Subcutaneous abdominal adipose tissue (tissue), 5 donors: ENCODE measurements at regions not wholly inside any gene's neighbourhood (a gene's known extent, or its start where the extent isn't known, plus 50 kb on each side); places are given as distances from the start of the nearest gene placed in this dataset.

ENCODE experiments used
- H3K27ac ChIP-seq: one replicate; pipeline ENCODE4 v1.7.0; 2013; ENCODE audit warnings: low read depth, mild to moderate bottlenecking, inconsistent platforms, low read length, moderate library complexity
- H3K27me3 ChIP-seq, 5 donors: one replicate each; pipeline ENCODE4 v1.7.0; 2013; ENCODE audit warnings: low read length in 5 of 5, inconsistent platforms in 1 of 5; ENCODE audit not compliant: control insufficient read depth in 5 of 5, insufficient read depth in 4 of 5
- H3K36me3 ChIP-seq, 5 donors: one replicate each; pipeline ENCODE4 v1.7.0; 2013; ENCODE audit warnings: low read length in 5 of 5; ENCODE audit not compliant: control insufficient read depth in 5 of 5, insufficient read depth in 5 of 5
- H3K4me1 ChIP-seq, 5 donors: one replicate each; pipeline ENCODE4 v1.7.0; 2013; ENCODE audit warnings: low read length in 5 of 5, mild to moderate bottlenecking in 3 of 5, moderate library complexity in 1 of 5; ENCODE audit not compliant: control insufficient read depth in 5 of 5, insufficient read depth in 5 of 5
- H3K4me3 ChIP-seq, 5 donors: one replicate each; pipeline ENCODE4 v1.7.0; 2013; ENCODE audit warnings: low read length in 5 of 5, low read depth in 1 of 5
- H3K9ac ChIP-seq, 5 donors: one replicate each; pipeline ENCODE4 v1.7.0; 2013; ENCODE audit warnings: low read length in 5 of 5, mild to moderate bottlenecking in 4 of 5, moderate library complexity in 3 of 5
- H3K9me3 ChIP-seq, 5 donors: one replicate each; pipeline ENCODE4 v1.7.0; 2013; ENCODE audit warnings: low read length in 5 of 5; ENCODE audit not compliant: control insufficient read depth in 5 of 5
- donor health status: healthy.
- donor health status: healthy.
- donor health status: healthy.
- donor health status: healthy.
- donor health status: healthy.

DNA sequence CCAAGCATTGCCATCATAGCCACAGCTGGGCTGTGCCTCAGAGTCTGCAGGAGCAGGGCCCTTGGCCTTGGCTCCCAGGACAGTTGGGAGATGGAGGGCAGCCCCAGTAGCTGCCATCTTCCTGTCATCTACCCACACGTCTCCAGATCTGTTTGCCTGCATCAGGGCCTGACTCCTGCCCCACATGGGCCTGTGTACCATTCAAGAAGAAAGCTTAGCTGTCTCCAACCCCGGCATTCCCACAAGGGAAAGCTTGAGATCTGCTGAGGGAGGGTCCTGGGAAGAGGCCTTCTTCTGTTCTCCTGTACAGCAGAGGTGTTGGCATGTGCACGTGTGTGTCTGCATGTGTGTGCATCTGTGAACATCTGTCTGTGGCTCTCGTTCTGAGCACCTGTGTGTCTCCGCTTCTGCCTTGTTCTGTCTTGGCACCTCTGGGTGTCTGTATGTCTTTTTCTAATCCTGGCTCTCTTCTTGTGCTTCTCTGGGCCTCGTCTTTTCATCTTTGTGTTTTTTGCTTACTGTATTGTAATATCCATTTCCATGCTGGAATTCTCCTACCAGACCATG, 122.2 kb downstream of the MRM1 start:
- no peaks in the 10 kb centered on the region for H3K36me3 ChIP-seq
- no peak overlapping the region for H3K9ac ChIP-seq
- H3K9me3 ChIP-seq = no peaks in the 10 kb centered on the region
- no peak overlapping the region for H3K4me3 ChIP-seq
- H3K4me1 ChIP-seq = peaks cover 0 to 14% (median 13%) of the 10 kb centered on the region in 5 donors
- H3K27ac ChIP-seq = no peak overlapping the region
- peaks cover 4 to 16% (median 8%) of the 10 kb centered on the region in 5 donors for H3K27me3 ChIP-seq

DNA sequence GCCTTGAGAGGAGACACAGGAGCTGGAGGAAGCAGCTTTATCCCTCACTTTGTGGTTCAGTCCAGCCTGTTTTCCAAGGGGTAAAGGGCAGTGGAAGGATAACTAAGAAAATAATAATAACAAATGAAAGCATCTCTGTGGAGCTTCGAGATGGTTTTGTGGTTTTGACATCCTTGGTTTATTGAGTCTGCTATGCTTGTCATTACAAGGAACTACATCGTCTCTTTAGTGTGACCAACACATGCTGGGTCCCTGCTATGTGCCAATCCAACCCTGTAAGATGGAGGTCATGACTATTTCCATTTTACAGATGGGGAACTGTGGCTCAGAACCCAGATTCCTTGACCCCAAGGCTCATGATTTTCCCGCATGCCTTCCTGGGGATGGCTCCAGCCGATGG, 124.8 kb downstream of the MRM1 start:
- peaks cover 16 to 41% (median 31%) of the 10 kb centered on the region in 5 donors for H3K27me3 ChIP-seq
- H3K4me1 ChIP-seq = peaks cover 0 to 14% (median 13%) of the 10 kb centered on the region in 5 donors

DNA sequence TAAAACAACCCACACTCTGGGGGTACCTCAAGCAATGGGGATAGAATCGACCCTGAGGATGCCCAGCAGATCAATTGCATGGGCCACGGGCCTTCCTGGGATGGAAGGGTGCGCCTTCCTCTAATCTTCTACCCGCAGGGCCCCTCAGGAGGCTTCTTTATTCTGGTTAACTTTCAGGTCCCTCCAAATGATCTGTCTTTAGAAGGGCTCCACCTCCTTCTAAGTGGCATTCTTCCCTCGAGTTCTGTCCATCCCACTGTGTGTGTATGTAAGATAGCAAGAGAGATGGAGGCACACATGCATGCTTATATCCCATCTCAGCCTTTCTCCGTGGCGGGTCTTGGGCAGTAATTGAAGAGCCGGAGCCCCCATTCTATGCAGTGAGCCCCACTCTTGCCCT, 125.7 kb downstream of the MRM1 start:
- no peaks in the 10 kb centered on the region for H3K9me3 ChIP-seq
- H3K36me3 ChIP-seq = no peaks in the 10 kb centered on the region
- no peak overlapping the region for H3K4me3 ChIP-seq
- no peak overlapping the region for H3K27ac ChIP-seq
- peaks cover 0 to 8% (median 7%) of the 10 kb centered on the region in 5 donors for H3K4me1 ChIP-seq
- no peak overlapping the region for H3K9ac ChIP-seq
- peaks cover 16 to 49% (median 37%) of the 10 kb centered on the region in 5 donors for H3K27me3 ChIP-seq

More for the DNA sequence above, 124.8 kb downstream of the MRM1 start:
- Histone ChIP-seq H3K27ac (no peak overlapping the region), H3K9me3 (no peaks in the 10 kb centered on the region), H3K9ac (no peak overlapping the region), H3K4me3 (no peak overlapping the region), H3K36me3 (no peaks in the 10 kb centered on the region)

DNA sequence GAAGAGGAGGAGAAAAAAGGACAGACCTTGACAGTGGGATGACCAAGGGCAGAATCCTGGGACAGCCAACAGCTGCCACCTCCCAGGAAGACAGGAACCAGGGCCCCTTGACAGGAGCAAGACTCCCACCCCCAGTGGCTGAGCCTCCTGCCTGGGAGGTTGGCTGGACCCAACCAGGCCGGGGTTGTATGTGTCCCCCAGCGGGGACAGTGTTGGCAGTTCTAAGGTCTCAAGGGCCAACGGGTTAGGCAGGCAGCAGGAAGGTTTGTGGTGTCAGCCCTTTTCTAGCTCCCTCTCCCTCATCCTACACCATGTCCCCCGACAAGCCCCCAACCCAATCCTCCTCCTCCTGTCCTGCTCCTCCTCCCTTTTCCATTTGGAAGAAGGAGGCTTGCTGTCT, 126.2 kb downstream of the MRM1 start:
- Histone ChIP-seq H3K36me3 (no peaks in the 10 kb centered on the region), H3K9ac (no peak overlapping the region), H3K27me3 (peaks cover 16 to 52% (median 37%) of the 10 kb centered on the region in 5 donors), H3K4me3 (no peak overlapping the region), H3K9me3 (no peaks in the 10 kb centered on the region), H3K4me1 (peaks cover 0 to 3% (median 2%) of the 10 kb centered on the region in 5 donors), H3K27ac (no peak overlapping the region)

DNA sequence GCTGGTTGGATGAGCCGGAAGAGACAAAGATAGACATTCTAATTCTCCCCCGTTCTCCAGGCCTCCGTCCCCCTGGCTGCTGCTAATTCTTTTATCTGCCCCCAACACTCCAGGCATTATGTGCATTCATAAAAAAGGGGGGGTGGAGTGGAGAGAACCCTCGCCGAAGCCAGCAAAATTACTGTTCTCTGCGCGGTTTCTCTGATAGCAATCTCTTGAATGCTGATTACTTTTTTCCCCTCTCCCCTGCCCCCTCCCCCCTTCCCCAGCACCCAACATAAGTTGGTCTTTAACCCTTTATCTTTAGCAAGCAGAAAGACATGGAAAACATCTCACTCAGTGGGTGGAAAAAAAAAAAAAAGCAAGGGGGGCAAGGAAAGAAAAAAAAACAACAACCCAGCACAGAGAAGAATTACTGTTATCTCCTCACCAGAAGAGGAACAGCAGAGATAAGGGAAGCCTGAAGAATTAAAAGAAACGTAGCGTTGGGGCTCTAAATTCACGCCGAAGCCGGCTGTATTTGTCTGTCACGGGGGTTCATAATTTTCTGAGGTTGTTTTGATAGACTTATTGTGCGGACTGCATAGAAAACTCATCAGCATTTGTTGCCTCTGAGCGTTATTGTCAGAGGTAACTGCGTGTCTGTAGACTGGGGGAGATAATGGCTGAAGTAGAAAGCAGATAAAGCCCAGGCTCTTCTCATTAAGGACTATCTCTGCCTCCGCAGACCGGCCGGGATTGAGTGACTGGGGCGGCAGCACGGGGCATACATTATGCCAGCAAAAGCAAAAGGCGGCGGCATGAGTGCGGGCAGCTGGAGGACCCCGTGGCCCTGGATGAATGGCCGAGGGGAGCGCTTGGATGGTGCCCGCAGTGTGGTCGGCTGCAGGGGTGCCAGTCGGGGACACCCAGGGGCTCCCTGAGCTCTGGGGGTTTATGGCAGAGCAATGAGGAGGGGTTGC, 126.9 kb downstream of the MRM1 start:
- Histone ChIP-seq H3K27me3 (peaks cover 16 to 52% (median 37%) of the 10 kb centered on the region in 5 donors), H3K27ac (no peak overlapping the region)

DNA sequence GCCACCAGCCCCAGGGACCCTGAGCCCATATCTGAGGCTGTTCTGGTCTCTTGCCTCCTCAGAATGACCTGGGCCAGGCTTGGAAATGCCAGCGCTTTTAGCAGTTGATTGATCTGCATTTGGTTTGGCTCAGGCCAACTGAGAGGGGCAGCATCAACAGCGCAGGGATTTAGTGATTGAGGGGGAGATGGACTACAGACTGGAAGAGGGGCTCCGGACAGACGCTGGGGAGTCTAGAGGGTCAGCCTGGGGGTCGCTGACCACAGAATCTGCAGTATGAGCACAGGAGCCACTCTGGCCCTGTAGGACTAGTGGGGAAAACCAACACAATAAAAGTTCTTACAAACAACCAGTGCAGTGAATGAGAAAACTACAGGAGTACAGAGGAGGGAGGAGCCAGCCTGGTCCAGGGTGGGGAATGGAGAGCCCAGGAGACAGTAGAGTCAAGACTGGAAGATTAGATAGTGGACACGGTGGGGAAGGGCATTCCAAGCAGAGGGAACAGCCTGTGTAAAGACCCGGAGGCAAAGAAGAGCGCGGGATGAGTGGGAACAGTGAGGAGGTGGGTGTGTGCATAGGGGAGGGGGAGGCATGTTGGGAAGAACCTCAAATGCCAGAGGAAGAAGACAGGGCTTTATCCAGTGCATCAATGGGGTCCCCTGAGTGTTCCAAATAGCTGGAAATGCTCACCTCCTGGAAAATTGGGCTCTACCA, 128.9 kb downstream of the MRM1 start:
- H3K27ac ChIP-seq = no peak overlapping the region
- H3K27me3 ChIP-seq = peaks cover 16 to 52% (median 40%) of the 10 kb centered on the region in 5 donors
- H3K4me1 ChIP-seq = no peaks in the 10 kb centered on the region

More for the DNA sequence above, 126.9 kb downstream of the MRM1 start:
- H3K4me3 ChIP-seq = no peak overlapping the region
- H3K9me3 ChIP-seq = no peaks in the 10 kb centered on the region
- no peaks in the 10 kb centered on the region for H3K36me3 ChIP-seq
- H3K4me1 ChIP-seq = no peaks in the 10 kb centered on the region
- no peak overlapping the region for H3K9ac ChIP-seq

DNA sequence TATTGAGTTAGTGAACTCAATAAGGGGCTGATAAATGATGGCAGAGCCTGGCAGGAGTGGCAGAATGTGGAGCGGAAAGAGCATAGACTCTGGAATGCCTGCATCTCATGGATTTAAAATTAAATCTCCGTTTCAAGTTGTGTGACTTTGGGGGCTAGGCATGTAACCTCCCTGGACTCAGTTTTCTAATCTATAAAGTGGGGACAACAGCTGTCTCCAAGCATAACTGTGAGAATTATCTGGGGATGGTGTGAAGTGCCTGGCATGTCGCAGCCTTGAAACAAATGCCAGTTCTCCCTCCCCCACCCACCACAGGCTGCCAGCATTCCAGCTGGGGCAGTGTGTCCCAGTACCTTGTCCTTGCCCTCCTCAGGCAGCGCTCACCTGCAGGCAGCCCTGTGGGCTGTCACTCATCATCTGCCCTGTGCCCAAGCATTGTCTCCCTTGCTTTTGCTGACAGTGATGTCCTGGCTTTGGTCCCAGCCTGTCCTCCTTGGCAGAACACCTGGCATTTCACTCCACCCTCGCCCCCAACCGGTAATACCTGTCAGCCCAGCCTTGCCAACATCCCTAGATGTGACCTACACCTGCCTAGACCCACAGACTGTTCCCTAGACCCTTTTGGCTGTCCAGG, 129.6 kb downstream of the MRM1 start:
- Histone ChIP-seq H3K9me3 (no peaks in the 10 kb centered on the region), H3K36me3 (no peaks in the 10 kb centered on the region), H3K4me3 (no peak overlapping the region), H3K27ac (no peak overlapping the region), H3K4me1 (no peaks in the 10 kb centered on the region), H3K9ac (no peak overlapping the region), H3K27me3 (peaks cover 16 to 54% (median 40%) of the 10 kb centered on the region in 5 donors)

More for the DNA sequence above, 128.9 kb downstream of the MRM1 start:
- Histone ChIP-seq H3K9ac (no peak overlapping the region), H3K36me3 (no peaks in the 10 kb centered on the region), H3K4me3 (no peak overlapping the region), H3K9me3 (no peaks in the 10 kb centered on the region)

DNA sequence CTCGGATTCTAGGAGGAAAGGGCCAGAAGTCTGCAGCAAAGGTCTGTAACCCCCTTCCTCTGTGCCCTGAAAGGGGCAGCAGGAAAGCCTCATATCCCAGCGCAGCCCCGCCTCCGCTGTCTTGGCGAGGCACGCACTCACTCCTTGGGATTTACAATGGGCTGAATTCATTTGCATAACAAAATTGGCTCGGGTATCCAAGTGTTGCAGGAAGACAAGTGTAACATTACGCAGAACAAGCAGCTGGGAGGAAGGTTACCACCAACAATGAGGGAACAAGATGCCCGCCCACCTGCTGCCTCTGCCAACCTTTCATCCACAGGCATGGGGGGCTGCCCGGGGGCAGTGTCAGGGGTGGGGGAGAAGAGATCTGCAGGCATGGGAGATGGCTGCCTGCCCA, 130.4 kb downstream of the MRM1 start:
- Histone ChIP-seq H3K36me3 (no peaks in the 10 kb centered on the region), H3K9me3 (no peaks in the 10 kb centered on the region), H3K27me3 (peaks cover 16 to 55% (median 40%) of the 10 kb centered on the region in 5 donors), H3K4me1 (no peaks in the 10 kb centered on the region), H3K4me3 (no peak overlapping the region), H3K9ac (no peak overlapping the region), H3K27ac (no peak overlapping the region)

DNA sequence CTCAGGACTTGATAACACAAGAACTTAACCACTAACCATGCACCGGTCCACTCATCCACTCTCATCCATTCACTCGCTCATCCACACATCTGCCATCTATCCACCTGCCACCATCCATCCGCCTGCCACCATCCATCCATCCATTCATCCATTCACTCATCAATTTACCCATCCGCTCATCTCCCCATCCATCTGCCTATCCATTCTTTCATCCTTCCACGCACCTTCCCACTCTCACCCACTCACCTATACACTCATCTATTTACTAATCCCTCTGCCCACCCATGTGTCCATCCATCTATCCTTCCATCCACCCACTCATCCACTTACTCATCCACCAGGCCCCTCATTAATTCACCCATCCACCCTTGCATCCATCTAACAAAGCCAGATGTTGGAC, 131.0 kb downstream of the MRM1 start:
- H3K27me3 ChIP-seq = peaks cover 14 to 51% (median 40%) of the 10 kb centered on the region in 5 donors
- no peaks in the 10 kb centered on the region for H3K9me3 ChIP-seq
- no peak overlapping the region for H3K27ac ChIP-seq
- H3K9ac ChIP-seq = no peak overlapping the region
- no peak overlapping the region for H3K4me3 ChIP-seq
- no peaks in the 10 kb centered on the region for H3K36me3 ChIP-seq
- H3K4me1 ChIP-seq = no peaks in the 10 kb centered on the region
